ENCODE measurements at regions not wholly inside any gene's neighbourhood (a gene's known extent, or its start where the extent isn't known, plus 50 kb on each side); places are given as distances from the start of the nearest gene placed in this dataset.

DNA sequence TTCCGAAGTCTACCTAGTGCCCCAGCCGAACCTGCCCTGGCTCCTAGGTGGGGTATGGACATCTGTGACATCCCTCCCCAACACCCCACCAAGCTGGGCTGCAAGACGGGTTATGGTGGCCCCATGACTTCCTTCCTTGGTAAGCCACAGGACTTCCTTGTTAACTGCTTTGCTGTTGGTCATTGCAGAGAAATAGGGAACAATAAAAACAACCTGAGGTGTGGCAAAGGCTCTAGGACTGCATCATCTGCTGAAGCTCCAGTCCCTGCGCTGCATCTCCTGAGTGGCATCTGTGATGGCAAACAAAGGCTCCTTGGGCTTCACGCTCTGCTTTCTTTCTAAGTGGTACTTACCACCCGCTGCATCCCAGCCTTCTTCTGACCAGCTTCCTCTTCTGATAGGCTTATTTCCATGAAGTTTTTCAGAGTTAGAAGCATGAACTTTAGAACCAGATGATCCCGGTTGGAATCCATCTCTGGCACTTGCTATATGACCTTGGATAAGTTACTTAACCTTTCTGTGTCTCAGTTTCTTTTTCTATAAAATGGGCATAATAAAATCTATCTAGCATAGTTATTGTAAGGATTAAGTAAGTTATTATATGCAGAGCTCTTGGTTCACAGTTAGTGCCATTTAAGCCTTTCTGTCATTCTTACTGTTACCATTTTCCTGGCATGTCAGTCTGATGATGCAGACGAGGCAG, 216.8 kb downstream of the RPS24 start:
- DNase-seq: no peak

DNA sequence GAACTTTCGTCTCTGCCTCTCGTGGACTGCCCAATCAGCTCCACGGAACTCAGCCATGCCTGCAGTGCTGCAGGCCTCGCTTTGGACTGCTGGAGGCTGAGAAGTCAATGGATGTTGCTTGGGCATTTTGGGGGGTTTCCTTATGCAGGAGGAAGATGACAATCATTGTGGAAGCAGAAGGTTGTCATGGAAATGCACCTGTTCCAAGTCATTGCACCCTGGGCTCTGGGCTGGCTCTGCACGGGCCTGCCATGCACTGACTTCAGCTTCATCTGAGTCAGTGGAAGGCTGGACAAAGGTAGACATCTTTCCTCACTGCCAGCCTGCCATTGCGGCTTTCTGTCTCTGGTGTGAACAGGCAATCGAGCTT, 217.3 kb downstream of the RPS24 start:
- no peak for DNase-seq

DNA sequence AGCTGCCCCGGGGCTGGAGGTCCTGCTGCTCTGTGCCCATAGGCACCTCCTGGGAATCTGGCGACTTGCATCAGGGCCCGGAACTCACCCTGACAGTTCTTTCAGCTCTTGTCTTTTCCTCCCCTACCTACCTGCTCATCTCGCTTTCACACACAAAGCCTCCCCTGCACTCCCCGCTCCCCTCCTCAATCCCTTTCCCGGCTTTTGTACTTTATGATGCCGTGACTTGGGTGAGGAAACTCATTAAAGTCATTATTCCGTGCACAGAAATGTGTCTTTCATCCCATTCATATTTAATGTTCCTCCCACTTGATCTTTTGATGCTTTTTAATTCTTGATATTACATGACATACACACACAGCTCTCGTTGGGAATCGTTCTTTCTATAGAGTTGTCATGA, 218.6 kb downstream of the RPS24 start:
- DNase-seq: no peak

DNA sequence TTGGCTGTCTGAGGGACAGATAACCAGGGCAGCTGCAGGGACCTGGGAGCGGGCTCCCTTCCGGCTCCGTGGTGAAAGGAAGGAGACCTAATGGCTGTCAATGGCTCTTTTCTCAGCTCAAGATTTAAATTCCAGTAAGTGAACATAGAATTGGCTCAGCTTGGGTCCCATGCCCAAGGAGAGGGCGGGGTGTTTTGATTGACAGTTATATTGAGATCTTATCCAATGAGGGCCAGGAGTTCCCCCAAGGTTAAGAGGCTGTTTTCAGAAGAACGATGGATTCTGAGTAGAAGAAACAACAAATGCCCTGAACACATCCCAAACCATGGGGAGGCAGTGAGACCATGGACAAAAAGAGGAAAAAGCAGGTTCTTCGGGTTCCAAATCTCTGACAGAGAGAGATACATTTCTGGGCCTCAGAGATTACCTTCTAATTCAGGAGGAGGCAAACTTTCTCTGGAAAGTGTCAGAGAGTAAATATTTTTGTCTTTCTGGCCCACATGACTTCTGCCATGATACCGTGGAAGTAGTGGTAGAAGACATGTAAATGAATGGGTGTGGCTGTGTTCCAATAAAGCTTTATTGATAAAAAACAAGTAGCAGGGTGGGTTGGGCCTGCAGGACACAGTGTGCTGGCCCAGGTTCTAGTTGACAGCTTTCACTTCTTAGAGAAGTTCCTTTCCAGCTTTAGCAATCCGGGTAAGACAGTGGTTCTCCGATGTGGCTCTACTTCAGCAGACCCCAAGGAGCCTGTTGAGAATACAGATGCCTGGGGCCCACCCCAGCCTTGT, 219.6 kb downstream of the RPS24 start:
- DNase-seq: no peak

DNA sequence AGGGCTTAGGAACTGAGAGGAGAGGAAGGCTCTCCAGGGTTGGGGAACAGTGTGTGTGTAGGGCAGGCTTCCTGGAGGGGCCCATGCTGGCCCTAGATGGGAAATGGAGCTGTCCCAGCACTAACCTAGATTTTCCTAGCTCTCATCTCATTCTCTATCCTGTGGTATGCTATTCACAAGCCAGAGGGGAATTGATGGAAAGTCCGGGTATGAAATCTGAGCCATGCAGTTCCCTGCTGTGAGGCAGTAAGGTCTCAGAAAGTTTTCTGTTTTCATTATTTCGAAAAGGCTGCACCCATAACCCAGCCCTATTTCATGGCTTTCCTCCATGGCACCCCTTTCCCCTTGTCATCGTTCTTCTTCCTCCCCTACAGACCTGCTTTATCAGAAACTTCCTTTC, 220.3 kb downstream of the RPS24 start:
- no peak for DNase-seq

DNA sequence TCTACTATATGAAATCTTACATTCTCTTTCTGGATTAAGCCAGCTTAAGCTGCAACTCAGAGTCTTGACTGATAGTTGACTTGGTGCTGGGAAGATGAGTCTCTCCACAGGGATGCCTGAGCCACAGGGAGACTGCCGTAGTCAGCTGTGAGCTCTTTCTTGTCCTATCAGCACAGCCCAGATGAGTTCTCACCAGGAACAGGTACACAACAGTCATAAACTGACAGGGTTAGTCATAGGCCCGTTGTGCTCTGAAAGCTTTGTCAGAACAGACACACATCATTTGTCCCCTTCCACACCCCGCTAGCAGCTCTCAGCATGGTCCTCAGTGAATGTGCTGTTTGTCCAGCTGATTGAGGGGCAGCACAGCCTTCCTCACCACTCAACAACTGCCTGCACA, 221.6 kb downstream of the RPS24 start:
- no peak for DNase-seq

DNA sequence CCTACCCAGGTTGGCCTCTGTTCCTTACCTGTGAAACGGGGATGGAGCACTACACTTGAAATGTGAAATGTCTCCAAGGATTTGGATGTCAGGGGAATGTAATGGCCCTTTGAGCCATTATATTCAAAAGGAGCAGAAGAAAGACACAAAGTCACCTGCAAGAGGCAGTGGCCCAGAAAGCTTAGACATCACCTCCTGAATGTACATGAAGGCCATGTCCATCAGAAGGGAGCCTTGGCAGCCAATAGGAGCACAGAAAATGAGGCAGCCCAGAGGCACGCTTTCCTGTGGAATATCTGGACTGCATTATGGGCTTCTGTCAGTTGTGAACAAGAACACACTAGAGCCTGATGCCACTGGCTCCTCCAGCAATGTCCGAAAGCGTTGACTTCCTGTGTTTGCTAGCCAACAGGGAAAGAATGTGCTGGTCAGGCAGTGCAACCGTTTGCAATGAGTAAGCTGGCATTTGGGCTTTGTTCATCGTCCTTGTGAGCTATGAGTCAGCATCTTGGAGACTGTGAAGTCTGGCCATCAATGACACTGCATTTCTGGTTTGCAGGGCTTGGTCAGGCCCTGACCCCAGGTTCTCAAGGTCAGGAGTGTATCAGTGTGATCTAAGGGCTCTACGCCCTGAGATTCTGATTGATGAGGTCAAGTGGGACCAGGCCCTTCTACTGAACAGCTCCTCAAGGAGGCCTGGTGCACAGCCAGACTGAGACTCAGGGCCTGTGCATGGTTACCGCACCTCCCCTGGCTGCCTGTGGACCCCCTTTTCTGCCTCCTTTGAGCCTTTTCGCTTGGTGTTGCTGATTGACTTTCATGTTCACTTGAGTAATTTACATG, 222.4 kb downstream of the RPS24 start:
- DNase-seq: no peak

DNA sequence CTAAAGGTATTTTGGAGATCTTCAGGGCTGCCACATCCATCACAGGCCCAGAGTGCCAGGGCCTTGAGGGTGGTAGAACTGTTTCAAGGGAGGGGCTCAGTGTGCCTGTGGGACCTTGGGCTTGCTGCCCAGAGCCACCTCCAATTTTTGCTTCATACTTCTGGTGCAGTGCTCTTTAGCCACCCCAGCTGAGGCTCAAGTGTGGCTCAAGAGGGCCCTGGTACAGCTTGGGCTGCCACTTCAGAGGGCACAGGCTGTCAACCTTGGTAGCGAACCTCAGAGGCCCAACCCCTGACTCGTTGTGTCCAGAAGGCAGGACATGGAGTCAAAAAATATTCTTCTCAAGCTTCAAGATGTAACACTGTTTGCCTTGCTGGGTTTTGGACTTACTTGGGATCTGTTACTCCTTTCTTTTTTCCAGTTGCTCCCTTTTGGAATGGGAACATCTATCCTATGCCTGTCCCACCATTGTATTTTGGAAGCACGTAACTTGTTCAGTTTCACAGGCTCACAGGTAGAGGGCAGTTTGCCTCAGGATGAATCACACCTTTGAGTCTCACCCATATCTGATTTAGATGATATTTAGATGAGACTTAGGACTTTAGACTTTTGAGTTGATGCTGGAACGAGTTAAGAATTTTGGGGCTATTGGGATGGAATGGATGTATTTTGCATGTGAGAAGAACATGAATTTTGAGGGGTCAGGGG, 224.8 kb downstream of the RPS24 start:
- DNase-seq: no peak

DNA sequence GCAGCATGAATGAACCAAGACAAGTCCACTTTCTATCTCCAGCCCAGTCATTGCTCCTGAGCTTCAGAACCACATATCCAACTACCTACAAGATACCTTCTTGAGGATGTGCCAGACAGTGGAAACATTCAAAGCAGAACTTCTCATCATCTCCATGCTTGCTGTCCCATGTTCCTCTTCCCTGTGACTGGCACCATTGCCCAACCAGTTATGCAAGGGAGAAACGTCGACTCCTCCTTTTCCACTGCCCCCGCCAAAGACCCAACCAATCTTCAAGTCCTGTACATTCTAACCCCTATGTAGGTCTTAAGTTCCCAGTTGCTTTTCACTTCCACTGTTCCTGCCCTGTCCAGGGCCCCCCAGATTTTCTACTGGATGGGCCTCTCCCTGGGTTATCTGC, 225.7 kb downstream of the RPS24 start:
- DNase-seq: no peak

DNA sequence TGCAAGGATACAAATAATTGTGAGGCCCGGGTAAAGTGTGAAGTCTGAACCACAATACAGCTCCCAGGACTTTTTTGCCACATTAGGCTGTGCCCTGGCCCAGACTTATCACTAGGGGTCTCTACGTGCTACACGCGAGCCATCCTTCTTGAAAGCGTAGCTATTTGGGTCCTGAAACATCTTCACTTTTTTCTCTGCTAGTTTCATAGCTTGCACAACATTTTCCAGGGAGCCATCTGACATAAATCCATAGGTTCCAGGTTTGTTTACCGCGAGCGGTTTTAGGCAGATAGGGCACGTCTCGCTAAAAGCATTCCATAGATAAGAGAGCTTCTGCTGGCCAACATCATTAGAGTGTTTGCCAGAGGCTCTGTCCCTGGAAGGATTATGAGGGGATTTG, 226.5 kb downstream of the RPS24 start:
- no peak for DNase-seq

DNA sequence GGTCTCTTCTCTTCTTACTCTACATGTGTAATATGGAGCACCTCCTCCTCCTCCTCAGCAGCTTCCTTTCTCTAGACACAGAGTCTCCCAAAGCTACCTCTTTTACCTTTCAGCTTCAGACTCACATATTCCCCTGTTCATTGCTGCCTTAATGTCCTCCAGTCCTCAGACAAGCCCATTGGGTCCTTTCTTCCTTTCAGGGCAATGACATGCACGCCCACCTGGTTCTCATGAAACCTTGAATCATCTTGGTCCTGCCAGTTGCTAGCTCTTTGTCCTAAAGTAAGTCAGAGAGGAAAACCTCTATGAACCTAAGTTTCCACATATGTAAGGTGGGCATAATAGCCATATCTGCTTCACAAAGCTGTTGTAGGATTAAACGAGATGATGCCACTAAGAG, 227.0 kb downstream of the RPS24 start:
- no peak for DNase-seq

DNA sequence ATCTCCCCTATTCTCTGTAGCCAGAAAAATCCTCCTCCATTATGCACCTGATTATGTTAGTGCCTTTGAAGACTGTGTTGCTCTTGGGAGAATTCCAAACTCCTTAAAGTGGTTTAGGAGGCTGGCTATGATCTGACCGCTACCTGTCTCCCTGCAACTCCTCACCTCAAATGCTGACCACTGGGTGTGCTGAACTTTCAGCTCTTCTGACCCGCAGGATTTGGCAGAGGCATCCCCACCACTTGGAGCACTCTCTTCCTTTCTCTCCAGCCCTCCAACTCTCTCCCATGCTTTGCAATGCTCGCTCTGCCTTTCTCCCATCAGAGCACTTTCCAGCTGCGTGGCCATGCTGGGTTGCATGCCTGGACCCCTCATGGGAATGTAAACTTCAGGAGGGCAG, 227.6 kb downstream of the RPS24 start:
- DNase-seq: no peak

DNA sequence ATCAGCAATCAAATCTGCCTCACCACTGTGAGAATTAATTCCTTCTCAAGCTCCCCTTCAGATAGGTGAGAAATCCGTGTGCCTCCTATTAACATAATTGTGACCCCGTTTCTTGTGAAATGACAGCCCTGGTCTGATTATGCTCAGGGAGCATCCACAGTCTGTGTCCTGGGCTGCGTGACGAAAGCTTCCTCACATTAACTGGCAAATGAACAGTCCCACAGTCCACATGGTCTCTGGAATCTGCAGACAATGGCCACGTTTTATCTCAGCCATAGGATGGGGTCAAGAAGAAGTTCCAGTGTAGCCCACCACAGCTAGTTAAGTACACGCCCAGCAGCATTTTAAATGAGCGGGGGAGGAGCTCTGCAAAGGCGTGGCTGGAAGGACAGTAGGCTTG, 229.2 kb downstream of the RPS24 start:
- no peak for DNase-seq

DNA sequence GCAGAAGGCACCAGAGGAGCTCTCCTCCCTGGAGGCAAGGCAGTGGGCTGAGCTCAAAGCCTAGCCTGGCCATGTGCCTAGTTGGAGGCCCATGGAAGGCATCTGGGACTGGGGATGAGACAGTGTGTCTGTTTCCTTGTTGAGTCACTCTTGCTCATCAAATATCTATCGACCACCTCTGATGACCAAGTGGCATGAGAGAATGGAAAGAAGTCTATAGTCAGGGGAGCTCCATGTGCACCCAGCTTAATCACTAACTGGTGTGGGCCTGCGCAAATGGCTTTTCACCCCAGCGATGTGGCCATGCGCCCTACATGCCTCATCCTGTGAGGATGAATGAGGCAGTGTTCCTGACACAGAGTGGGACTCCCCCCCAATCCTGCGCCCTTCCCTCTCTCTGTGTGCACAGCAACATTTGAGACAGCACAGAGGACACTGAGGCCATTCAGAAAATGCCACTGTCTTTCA, 229.9 kb downstream of the RPS24 start:
- DNase-seq: no peak

DNA sequence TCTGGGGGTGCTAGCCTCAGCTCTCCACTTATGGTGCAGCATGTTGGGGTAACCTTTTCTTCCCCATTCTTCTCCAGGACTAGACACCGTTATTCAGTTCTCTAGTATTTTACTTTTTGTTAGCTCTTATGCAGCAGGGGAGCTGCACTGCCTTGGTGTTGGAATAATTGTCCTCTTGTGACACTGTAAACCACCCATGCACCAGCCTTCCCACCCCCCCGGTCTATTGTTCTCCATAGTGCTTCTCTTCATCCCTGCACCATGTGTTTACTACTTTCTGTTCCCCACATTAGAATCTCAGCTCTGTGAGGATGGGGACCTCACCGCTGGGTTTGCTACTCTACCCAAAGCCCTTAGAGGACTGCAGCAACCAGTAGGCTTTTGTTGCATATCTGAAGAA, 230.7 kb downstream of the RPS24 start:
- no peak for DNase-seq

DNA sequence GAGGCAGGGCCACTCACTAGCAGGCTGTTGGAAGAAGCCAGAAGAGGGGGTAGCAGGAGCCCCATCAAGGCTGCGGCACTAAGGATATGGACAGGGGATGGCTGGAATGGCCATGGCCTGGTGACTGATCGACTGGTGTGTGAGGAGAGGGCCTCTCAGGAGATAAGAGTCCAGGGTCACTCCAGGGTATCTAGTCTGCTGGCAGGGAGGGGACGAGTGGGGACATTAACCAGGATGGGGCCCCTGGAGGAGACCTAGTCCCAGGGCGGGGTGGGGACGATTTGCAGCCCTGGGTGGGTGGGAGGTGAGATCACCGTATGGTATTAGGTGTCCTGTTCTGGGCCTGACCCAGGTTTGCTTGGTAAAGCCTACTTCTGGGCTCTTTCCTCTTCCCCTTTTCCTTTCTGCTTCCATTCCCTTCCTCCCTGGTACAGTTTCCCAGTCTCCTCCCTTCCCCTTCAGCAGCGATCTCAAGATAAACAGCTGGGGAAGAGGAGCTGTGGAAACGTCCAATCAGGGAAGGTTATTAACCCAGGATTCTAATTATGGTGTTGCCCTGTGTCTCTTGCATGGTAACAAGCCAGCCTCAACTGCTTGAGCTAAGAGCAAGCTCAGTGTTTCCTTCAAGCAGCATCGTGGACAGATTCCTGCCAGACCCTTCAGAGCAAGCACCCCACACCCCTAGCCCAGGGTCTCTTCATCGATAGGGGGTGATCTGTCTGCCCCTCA, 233.2 kb downstream of the RPS24 start:
- DNase-seq: no peak

DNA sequence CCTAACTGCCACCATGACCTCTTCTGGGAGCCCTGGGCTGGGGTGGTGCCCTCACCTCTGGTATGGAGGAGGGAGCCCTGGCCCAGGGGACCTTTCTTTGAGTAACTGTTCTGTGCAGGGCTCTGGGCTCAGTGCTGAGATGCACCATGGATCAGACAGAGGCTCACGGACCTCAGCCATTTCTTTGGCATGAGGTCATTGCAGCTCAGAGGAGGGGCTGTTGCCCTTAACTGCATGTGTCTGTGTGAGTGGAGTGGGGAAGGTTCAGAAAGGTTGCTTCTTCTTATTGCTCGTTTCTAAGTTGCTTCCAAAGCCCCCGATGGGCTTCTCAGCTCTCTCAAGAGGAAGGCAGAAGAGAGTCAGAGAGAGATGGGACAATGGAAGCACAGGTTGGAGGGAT, 233.9 kb downstream of the RPS24 start:
- DNase-seq: no peak

DNA sequence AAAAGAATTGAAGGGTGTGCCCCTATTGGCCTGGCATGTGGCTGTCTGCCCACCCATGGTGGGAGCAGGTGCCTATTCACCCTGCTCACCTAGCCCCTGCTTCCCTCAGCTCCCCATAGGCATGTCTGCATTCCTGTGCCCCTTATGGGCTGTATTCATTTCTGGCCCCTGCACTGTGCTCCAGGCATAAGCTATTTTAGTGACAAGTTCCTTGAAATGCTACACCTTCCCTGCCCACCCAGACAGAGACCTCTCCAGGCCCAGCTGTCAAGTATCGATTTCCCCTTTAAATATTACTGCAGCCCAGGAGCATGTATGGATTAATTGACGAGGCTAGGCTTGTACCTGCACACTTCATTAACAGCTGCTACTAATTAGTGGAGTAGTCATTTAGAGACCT, 235.4 kb downstream of the RPS24 start:
- no peak for DNase-seq

DNA sequence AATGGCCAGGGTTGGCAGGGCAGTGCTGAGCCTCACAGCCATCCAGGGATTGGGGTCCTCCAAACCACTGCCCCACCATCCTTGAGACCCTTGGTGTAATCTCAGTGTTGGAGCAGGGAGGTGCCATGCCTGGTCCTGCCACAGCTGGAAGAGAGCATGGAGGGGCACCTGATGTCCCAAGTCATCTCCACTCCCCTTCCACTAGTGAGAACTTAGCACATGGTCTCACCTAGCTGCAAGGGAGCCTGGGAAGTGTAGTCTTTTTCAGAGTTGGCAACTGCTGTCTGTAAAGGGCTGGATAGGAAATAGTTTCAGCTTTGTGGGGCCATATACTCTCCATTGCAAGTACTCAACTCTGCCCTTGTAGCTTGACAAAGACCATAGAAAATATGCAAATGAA, 238.7 kb downstream of the RPS24 start:
- no peak for DNase-seq

DNA sequence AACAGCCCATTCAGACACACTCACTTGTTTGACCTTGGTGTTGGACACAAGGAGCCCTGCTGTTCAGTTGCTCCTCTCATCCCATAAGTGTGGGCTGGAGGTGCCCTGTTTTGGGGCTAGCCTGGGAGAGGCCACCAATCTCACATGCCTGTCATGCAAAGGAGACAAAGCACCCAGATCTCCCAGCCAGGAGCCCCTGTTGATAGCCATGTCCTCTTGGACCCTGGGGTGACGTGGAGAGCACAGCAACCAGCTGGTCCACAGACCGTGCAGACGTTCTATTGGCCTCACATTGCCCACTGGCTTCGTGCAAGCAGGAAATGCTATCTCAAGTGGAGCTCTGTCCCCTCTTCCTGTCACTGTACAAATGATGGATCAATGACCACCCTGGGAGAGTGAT, 240.8 kb downstream of the RPS24 start:
- no peak for DNase-seq

DNA sequence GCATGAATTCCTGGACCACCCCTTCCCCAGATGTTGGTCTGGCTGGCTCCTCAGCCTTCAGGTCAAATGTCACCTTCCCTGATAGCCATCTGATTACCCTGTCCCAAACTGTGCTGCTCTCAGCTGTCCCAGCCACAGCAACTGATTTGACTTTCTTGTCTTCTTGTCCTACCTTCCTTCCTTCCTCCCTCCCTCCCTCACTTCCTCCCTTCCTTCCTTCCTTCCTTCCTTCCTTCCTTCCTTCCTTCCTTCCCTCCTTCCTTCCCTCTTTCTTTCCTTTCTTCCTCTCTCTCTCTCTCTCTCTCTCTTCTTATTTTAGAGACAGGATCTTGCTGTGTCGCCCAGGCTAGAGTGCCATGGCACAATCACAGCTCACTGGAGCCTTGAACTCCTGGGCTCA, 242.5 kb downstream of the RPS24 start:
- no peak for DNase-seq

DNA sequence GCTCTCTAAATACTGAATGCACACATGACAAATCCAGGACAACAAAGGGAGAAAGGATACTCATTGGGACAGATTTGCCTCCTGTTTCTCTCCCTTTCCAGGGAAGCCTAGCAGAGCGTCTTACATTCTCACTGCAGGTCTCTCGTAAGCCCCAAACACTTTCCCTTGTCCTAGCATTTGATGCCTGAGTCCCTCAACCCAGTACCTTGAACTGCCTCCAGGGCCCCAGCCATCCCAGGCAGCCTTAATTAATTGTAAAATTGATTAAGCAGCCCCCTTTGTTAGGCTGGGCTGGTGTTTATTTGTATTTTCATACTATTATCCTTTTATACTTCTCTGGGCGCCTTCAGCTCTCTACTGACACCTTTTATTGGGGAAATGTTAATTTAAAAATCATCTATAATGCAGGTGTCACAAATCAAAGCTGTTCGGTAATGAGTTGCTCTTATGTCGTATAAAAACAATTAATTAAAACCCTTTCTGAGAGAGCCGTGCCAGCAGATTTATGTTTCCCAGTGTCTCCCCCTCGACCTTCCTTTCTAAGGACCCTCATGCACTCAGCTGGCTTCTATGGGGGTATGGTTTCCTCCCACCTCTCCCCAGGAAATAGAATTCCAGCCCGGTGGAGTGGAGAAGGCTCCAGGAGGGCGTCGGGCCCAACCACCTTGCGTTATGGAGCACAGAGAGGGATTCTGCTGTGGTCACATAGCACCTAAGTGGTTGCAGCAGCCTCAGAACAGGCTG, 243.8 kb downstream of the RPS24 start:
- no peak for DNase-seq

Measured in activated T-cell treated with anti-CD3 and anti-CD28 coated beads for 4 hours (primary cell).